HCT116 (cell line): ENCODE measurements at regions not wholly inside any gene's neighbourhood (a gene's known extent, or its start where the extent isn't known, plus 50 kb on each side); places are given as distances from the start of the nearest gene placed in this dataset.

Source experiments
- CEBPB ChIP-seq: IDR thresholded peaks from 2 replicates; pipeline ENCODE4 v1.6.1; 2012; ENCODE audit warnings: low read depth
- CTCF ChIP-seq, 3 experiments: fragments of 200-600 bp in 1 of 3; sonication (generic) in 1 of 3; IDR thresholded peaks in 2 of 3; conservative IDR thresholded peaks in 1 of 3; 2 replicates each; pipeline ENCODE4 v1.5.1; 2012 to 2017; ENCODE audit warnings: low read depth in 2 of 3, low read length in 2 of 3, antibody characterized with exemption in 1 of 3, borderline replicate concordance in 1 of 3, control low read depth in 1 of 3, mild to moderate bottlenecking in 1 of 3, mixed read lengths in 1 of 3, mixed run types in 1 of 3, moderate library complexity in 1 of 3; ENCODE audit not compliant: insufficient read depth in 1 of 3
- EGR1 ChIP-seq: IDR thresholded peaks from 2 replicates; pipeline ENCODE4 v1.6.1; 2012; ENCODE audit warnings: low read depth
- JUND ChIP-seq: IDR thresholded peaks from 2 replicates; pipeline ENCODE4 v1.6.1; 2012
- MAX ChIP-seq: IDR thresholded peaks from 2 replicates; pipeline ENCODE4 v1.6.1; 2012
- POLR2A ChIP-seq: IDR thresholded peaks from 2 replicates; pipeline ENCODE4 v1.7.0; 2011; ENCODE audit warnings: borderline replicate concordance; ENCODE audit not compliant: insufficient read depth, insufficient read length; ENCODE audit errors: extremely low read depth
- POLR2AphosphoS5 ChIP-seq: IDR thresholded peaks from 2 replicates; pipeline ENCODE4 v1.6.1; 2011; ENCODE audit warnings: mild to moderate bottlenecking, low read depth, low read length, moderate library complexity
- RAD21 ChIP-seq: IDR thresholded peaks from 2 replicates; pipeline ENCODE4 v1.6.1; 2012; ENCODE audit warnings: low read depth, mild to moderate bottlenecking
- REST ChIP-seq: IDR thresholded peaks from 2 replicates; pipeline ENCODE4 v1.6.1; 2012; ENCODE audit warnings: low read depth
- SIN3A ChIP-seq: IDR thresholded peaks from 2 replicates; pipeline ENCODE4 v1.6.1; 2012; ENCODE audit warnings: low read depth
- YY1 ChIP-seq: IDR thresholded peaks from 2 replicates; pipeline ENCODE4 v1.6.1; 2011; ENCODE audit warnings: low read length, low read depth, moderate library complexity, mild to moderate bottlenecking; ENCODE audit not compliant: insufficient replicate concordance; ENCODE audit errors: extremely low read depth
- ZFX ChIP-seq: fragments of 450-650 bp; IDR thresholded peaks from 2 replicates; pipeline ENCODE4 v1.6.1; 2017
- ZNF274 ChIP-seq: fragments of 200-500 bp; sonication (Bioruptor generic); IDR thresholded peaks from 2 replicates; pipeline ENCODE4 v1.6.1; 2014; ENCODE audit warnings: mild to moderate bottlenecking, low read depth, low read length, inconsistent platforms

GRCh38 chr7:153518201-153518984 is 533.8 kb upstream of the DPP6 start:
- no peak for TF ChIP-seq CTCF (IDR thresholded peaks at IDR 0.05 in 2 of 3, conservative IDR thresholded peaks at IDR 0.05 in 1 of 3; ENCODE audit: borderline replicate concordance in 1 of 3, insufficient read depth in 1 of 3, low read depth in 2 of 3, low read length in 2 of 3)
- no peak for TF ChIP-seq MAX
- no peak for TF ChIP-seq SIN3A
- no peak for TF ChIP-seq POLR2A
- TF ChIP-seq YY1: no peak
- no peak for TF ChIP-seq ZFX
- no peak for TF ChIP-seq POLR2AphosphoS5
- TF ChIP-seq RAD21: no peak
- no peak for TF ChIP-seq REST
- TF ChIP-seq CEBPB: no peak
- no peak for TF ChIP-seq EGR1
- no peak for TF ChIP-seq ZNF274
- no peak for TF ChIP-seq JUND
